ENCODE measurements at regions not wholly inside any gene's neighbourhood (a gene's known extent, or its start where the extent isn't known, plus 50 kb on each side); places are given as distances from the start of the nearest gene placed in this dataset.

DNA sequence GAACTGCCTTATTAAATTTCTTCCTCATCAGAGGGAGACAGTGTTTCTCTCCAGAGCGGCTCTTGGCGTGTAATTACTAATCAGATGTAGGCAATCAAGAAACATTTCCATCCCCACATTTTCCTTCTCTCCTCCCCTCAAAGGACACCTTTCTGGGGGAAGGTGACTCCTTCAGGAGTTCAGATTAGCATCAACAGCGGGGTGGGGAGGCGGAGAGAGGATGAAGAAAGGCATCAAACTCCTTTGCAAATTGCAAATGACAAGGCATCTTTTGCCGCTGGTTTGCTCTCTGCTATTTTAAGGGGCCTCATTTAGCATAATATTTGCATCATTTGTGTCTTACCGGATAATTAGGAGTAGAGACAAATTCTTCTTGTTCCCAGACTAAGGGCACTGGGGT is 231.7 kb upstream of the SRRM4 start:
- ChIA-PET POLR2A (no interaction called here), CTCF (ENCODE audit: low intra/inter-chr PET ratio) (no interaction called here)
- 1% methylated on average over 6 of the region's 6 CpGs for WGBS (ENCODE audit: insufficient coverage, low coverage, missing lambda C conversion rate)
- H3K27me3 ChIP-seq (ENCODE audit: control insufficient read depth in 2 of 2, insufficient read depth in 2 of 2, low read length in 2 of 2), result no peaks in the 10 kb centered on the region
- H3K27ac ChIP-seq (ENCODE audit: extremely low read depth, low read depth, low read length), result no peak overlapping the region
- H3K79me2 ChIP-seq (ENCODE audit: control insufficient read depth, insufficient read depth, low read length), result no peaks in the 10 kb centered on the region
- no peaks in the 10 kb centered on the region for H3K36me3 ChIP-seq (ENCODE audit: control insufficient read depth, insufficient read depth, low read length)
- FAIRE-seq (no peak), ATAC-seq (no peak), DNase-seq (ENCODE audit: extremely low read depth in 1 of 4, low spot score in 3 of 4) (no peak)
- no peaks in the 10 kb centered on the region for H3K9me1 ChIP-seq (ENCODE audit: control insufficient read depth, insufficient read depth, low read length)
- in situ Hi-C loops (cut with MboI) (no loop called here), intact Hi-C loops (cut with micrococcal nuclease) (no loop called here)
- no peaks in the 10 kb centered on the region for H4K20me1 ChIP-seq (replicated peaks; ENCODE audit: control insufficient read depth, insufficient read depth, low read length)
- no peaks in the 10 kb centered on the region for H3K9me3 ChIP-seq (replicated peaks; ENCODE audit: control insufficient read depth, insufficient read depth, low read depth, low read length)
- H3K4me2 ChIP-seq (ENCODE audit: insufficient read depth, low read length), result no peak overlapping the region
- no peaks in the 10 kb centered on the region for H3K4me1 ChIP-seq (replicated peaks in 1 of 2; ENCODE audit: control insufficient read depth in 2 of 2, insufficient read depth in 2 of 2, low read length in 2 of 2)
- no peak for TF ChIP-seq ZNF584 (CRISPR knock-in tag; IDR thresholded peaks at IDR 0.05; ENCODE audit: low read depth)
- BruUV-seq (replicated peaks), result no TSS peak
- H3K9ac ChIP-seq (ENCODE audit: insufficient read depth in 1 of 2, low read depth in 2 of 2, low read length in 2 of 2), result no peak overlapping the region
- no peak overlapping the region for H3K4me3 ChIP-seq
- H2AFZ ChIP-seq (ENCODE audit: low read depth, low read length), result no peak overlapping the region

DNA sequence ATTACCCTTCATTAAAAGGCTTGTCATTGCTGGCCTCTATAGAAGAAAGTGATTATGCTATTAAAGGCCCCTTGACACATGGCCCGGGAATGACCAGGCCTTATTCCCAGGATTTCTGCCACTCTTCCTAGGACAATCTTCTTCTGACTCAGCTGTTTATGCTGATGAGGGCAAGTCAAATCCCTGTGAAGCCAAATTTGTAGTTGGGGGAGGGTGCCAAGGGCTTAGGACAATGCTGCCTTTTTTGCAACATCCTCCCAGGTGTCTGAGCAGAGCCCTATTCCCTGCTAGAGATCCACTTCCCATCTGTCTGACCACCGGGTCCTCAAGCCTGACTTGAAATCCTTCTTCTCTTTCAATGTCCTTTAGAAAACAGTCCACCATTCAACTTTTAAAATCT is 230.7 kb upstream of the SRRM4 start:
- Histone ChIP-seq H3K9me1 (ENCODE audit: control insufficient read depth, insufficient read depth, low read length) (no peaks in the 10 kb centered on the region), H2AFZ (ENCODE audit: low read depth, low read length) (no peak overlapping the region), H3K27ac (ENCODE audit: extremely low read depth, low read depth, low read length) (no peak overlapping the region), H3K36me3 (ENCODE audit: control insufficient read depth, insufficient read depth, low read length) (no peaks in the 10 kb centered on the region), H3K4me2 (ENCODE audit: insufficient read depth, low read length) (no peak overlapping the region), H3K4me1 (replicated peaks in 1 of 2; ENCODE audit: control insufficient read depth in 2 of 2, insufficient read depth in 2 of 2, low read length in 2 of 2) (no peaks in the 10 kb centered on the region), H3K27me3 (ENCODE audit: control insufficient read depth in 2 of 2, insufficient read depth in 2 of 2, low read length in 2 of 2) (no peaks in the 10 kb centered on the region), H3K79me2 (ENCODE audit: control insufficient read depth, insufficient read depth, low read length) (no peaks in the 10 kb centered on the region), H3K9ac (ENCODE audit: insufficient read depth in 1 of 2, low read depth in 2 of 2, low read length in 2 of 2) (no peak overlapping the region), H4K20me1 (replicated peaks; ENCODE audit: control insufficient read depth, insufficient read depth, low read length) (no peaks in the 10 kb centered on the region), H3K9me3 (replicated peaks; ENCODE audit: control insufficient read depth, insufficient read depth, low read depth, low read length) (no peaks in the 10 kb centered on the region), H3K4me3 (no peak overlapping the region)
- WGBS (ENCODE audit: insufficient coverage, low coverage, missing lambda C conversion rate), result 0% methylated on average over 2 of the region's 2 CpGs
- DNase-seq (ENCODE audit: extremely low read depth in 1 of 4, low spot score in 3 of 4) (no peak), ATAC-seq (no peak), FAIRE-seq (no peak)
- BruUV-seq (replicated peaks), result no TSS peak
- ChIA-PET CTCF (ENCODE audit: low intra/inter-chr PET ratio) (no interaction called here), POLR2A (no interaction called here)
- intact Hi-C loops (cut with micrococcal nuclease), result no loop called here
- in situ Hi-C loops (cut with MboI), result no loop called here
- TF ChIP-seq CBX1 (IDR thresholded peaks at IDR 0.05; ENCODE audit: low read depth) (no peak), PHB2 (IDR thresholded peaks at IDR 0.05; ENCODE audit: low read depth) (no peak), ZNF165 (CRISPR knock-in tag; IDR thresholded peaks at IDR 0.05; ENCODE audit: borderline replicate concordance) (no peak), FOXA3 (CRISPR knock-in tag; conservative IDR thresholded peaks at IDR 0.05 in 1 of 2, IDR thresholded peaks at IDR 0.05 in 1 of 2) (no peak), CSDE1 (IDR thresholded peaks at IDR 0.05) (no peak), ZBTB40 (IDR thresholded peaks at IDR 0.05) (no peak), ZBTB40 (CRISPR knock-in tag; IDR thresholded peaks at IDR 0.05) (no peak), ZNF274 (IDR thresholded peaks at IDR 0.05; ENCODE audit: borderline replicate concordance, low read depth, low read length) (no peak)
